NCI-H345 (cell line): ENCODE measurements at regions not wholly inside any gene's neighbourhood (a gene's known extent, or its start where the extent isn't known, plus 50 kb on each side); places are given as distances from the start of the nearest gene placed in this dataset.
"Not testable (repeated sequence)": the region's sequence is repeated elsewhere in the genome, so short reads cannot be mapped to it uniquely, and the experiment has no call there.

Experiments
- DNase-seq: peaks from one replicate; lab custom pipeline; 2025; lab: John Stamatoyannopoulos, UW

- no peak for DNase-seq
These were observed 91.3 kb upstream of the DCLK2 start for GRCh38 chr4:149986917-149987316.

GRCh38 chr4:149987330-149988086 lies 90.7 kb upstream of the DCLK2 start:
- peak; percentile 53 for DNase-seq

- no peak for DNase-seq
These were observed 90.2 kb upstream of the DCLK2 start for GRCh38 chr4:149988087-149988410.

GRCh38 chr4:149993030-149993429 lies 85.2 kb upstream of the DCLK2 start:
- no peak for DNase-seq

GRCh38 chr4:149995134-149995756 lies 83.0 kb upstream of the DCLK2 start:
- no peak for DNase-seq

- peak; percentile 68 for DNase-seq
These were observed 80.3 kb upstream of the DCLK2 start for GRCh38 chr4:149997881-149998421.

- peak; percentile 3 for DNase-seq
These were observed 78.7 kb upstream of the DCLK2 start for GRCh38 chr4:149999485-150000074.

- no peak for DNase-seq
These were observed 76.4 kb upstream of the DCLK2 start for GRCh38 chr4:150001815-150002214.

- no peak for DNase-seq
These were observed 75.7 kb upstream of the DCLK2 start for GRCh38 chr4:150002561-150002960.

GRCh38 chr4:150004481-150004880 lies 73.8 kb upstream of the DCLK2 start:
- no peak for DNase-seq

- no peak for DNase-seq
These were observed 72.7 kb upstream of the DCLK2 start for GRCh38 chr4:150005537-150005936.

- DNase-seq: no peak
These were observed 72.0 kb upstream of the DCLK2 start for GRCh38 chr4:150006197-150006596.

GRCh38 chr4:150007512-150007911 lies 70.7 kb upstream of the DCLK2 start:
- no peak for DNase-seq

- no peak for DNase-seq
These were observed 69.7 kb upstream of the DCLK2 start for GRCh38 chr4:150008546-150008945.

GRCh38 chr4:150009533-150009932 lies 68.7 kb upstream of the DCLK2 start:
- DNase-seq: no peak

GRCh38 chr4:150010525-150011126 lies 67.6 kb upstream of the DCLK2 start:
- peak; percentile 59 for DNase-seq

- no peak for DNase-seq
These were observed 65.3 kb upstream of the DCLK2 start for GRCh38 chr4:150012851-150013360.

- DNase-seq: not testable (repeated sequence)
These were observed 62.3 kb upstream of the DCLK2 start for GRCh38 chr4:150015910-150016309.

GRCh38 chr4:150016621-150017020 lies 61.6 kb upstream of the DCLK2 start:
- DNase-seq: not testable (repeated sequence)

GRCh38 chr4:150018257-150018656 lies 60.0 kb upstream of the DCLK2 start:
- no peak for DNase-seq

- no peak for DNase-seq
These were observed 56.8 kb upstream of the DCLK2 start for GRCh38 chr4:150021483-150021882.

- DNase-seq: no peak
These were observed 54.8 kb upstream of the DCLK2 start for GRCh38 chr4:150023489-150023888.

GRCh38 chr4:150026987-150027386 lies 51.3 kb upstream of the DCLK2 start:
- not testable (repeated sequence) for DNase-seq
